Upper lobe of right lung (tissue), 1 donor: ENCODE measurements at regions not wholly inside any gene's neighbourhood (a gene's known extent, or its start where the extent isn't known, plus 50 kb on each side); places are given as distances from the start of the nearest gene placed in this dataset.

Source experiments
- ATAC-seq: fragments of 200-7000 bp; cut with Tn5 transposase; one replicate; pipeline ENCODE4 v1.9.1; 2020; ENCODE audit warnings: mild to moderate bottlenecking, moderate library complexity
- DNase-seq: peaks from one replicate; pipeline ENCODE4 v3.0.0-alpha.2; 2020
- H3K27ac ChIP-seq: fragments of 200-600 bp; one replicate; pipeline ENCODE4 v1.8.0; 2022
- H3K27me3 ChIP-seq: fragments of 200-600 bp; one replicate; pipeline ENCODE4 v1.8.0; 2022; ENCODE audit warnings: mild to moderate bottlenecking
- H3K36me3 ChIP-seq: fragments of 200-600 bp; one replicate; pipeline ENCODE4 v1.8.0; 2022
- H3K4me1 ChIP-seq: fragments of 200-600 bp; one replicate; pipeline ENCODE4 v1.8.0; 2022
- H3K4me3 ChIP-seq: fragments of 200-600 bp; one replicate; pipeline ENCODE4 v1.8.0; 2022; ENCODE audit warnings: mild to moderate bottlenecking
- H3K9me3 ChIP-seq: fragments of 200-600 bp; one replicate; pipeline ENCODE4 v1.8.0; 2022
- CTCF ChIP-seq: fragments of 200-600 bp; IDR thresholded peaks from one replicate; pipeline ENCODE4 v1.8.0; 2022; ENCODE audit warnings: antibody characterized with exemption
- intact Hi-C: fragments of 100-400 bp; cut with DNase I; formaldehyde crosslinking; loops from one replicate; pipeline ENCODE4 v1.11.0; 2022
- donor health status: DM: no; HTN: yes; CAD: no; lungs with severe emphysema.

GRCh38 chr21:38702196-38702595 is 103.5 kb upstream of the ETS2 start:
- DNase-seq = no peak
- Histone ChIP-seq H3K27me3 (peaks cover 3% of the 10 kb centered on the region), H3K4me3 (no peak overlapping the region), H3K4me1 (no peaks in the 10 kb centered on the region), H3K9me3 (no peaks in the 10 kb centered on the region), H3K27ac (no peak overlapping the region), H3K36me3 (no peaks in the 10 kb centered on the region)
- TF ChIP-seq CTCF = no peak
- intact Hi-C loops = no loop called here
- no peak for ATAC-seq

- TF ChIP-seq CTCF = no peak
- ATAC-seq (no peak), DNase-seq (no peak)
- H3K9me3 ChIP-seq = no peaks in the 10 kb centered on the region
- H3K36me3 ChIP-seq = no peaks in the 10 kb centered on the region
- peaks cover 5% of the 10 kb centered on the region for H3K27me3 ChIP-seq
- no peak overlapping the region for H3K27ac ChIP-seq
- H3K4me3 ChIP-seq = no peak overlapping the region
- no peaks in the 10 kb centered on the region for H3K4me1 ChIP-seq
- intact Hi-C loops = no loop called here
Observed at GRCh38 chr21:38709876-38710275, 95.9 kb upstream of the ETS2 start.

GRCh38 chr21:38712071-38712470 is 93.7 kb upstream of the ETS2 start:
- Histone ChIP-seq H3K4me1 (no peaks in the 10 kb centered on the region), H3K9me3 (no peaks in the 10 kb centered on the region), H3K4me3 (no peak overlapping the region), H3K27ac (no peak overlapping the region), H3K36me3 (no peaks in the 10 kb centered on the region), H3K27me3 (peaks cover 5% of the 10 kb centered on the region)
- DNase-seq (no peak), ATAC-seq (peak; percentile 64)
- TF ChIP-seq CTCF = peak; percentile 48
- intact Hi-C loops = no loop called here

- intact Hi-C loops = no loop called here
- no peaks in the 10 kb centered on the region for H3K4me1 ChIP-seq
- no peak overlapping the region for H3K4me3 ChIP-seq
Observed at GRCh38 chr21:38712664-38713063, 93.1 kb upstream of the ETS2 start.

GRCh38 chr21:38714039-38714817 is 91.5 kb upstream of the ETS2 start:
- TF ChIP-seq CTCF = no peak
- intact Hi-C loops = no loop called here
- DNase-seq = no peak
- no peak overlapping the region for H3K4me3 ChIP-seq
- H3K9me3 ChIP-seq = no peaks in the 10 kb centered on the region
- no peaks in the 10 kb centered on the region for H3K36me3 ChIP-seq
- H3K27me3 ChIP-seq = peaks cover 5% of the 10 kb centered on the region
- H3K27ac ChIP-seq = no peak overlapping the region
- no peaks in the 10 kb centered on the region for H3K4me1 ChIP-seq
- no peak for ATAC-seq

More at GRCh38 chr21:38712664-38713063, 93.1 kb upstream of the ETS2 start:
- Histone ChIP-seq H3K27ac (no peak overlapping the region), H3K36me3 (no peaks in the 10 kb centered on the region), H3K27me3 (peaks cover 5% of the 10 kb centered on the region), H3K9me3 (no peaks in the 10 kb centered on the region)
- no peak for TF ChIP-seq CTCF
- DNase-seq (no peak), ATAC-seq (no peak)
